PC-9 (cell line): ENCODE measurements at regions not wholly inside any gene's neighbourhood (a gene's known extent, or its start where the extent isn't known, plus 50 kb on each side); places are given as distances from the start of the nearest gene placed in this dataset.
"Not testable (repeated sequence)": the region's sequence is repeated elsewhere in the genome, so short reads cannot be mapped to it uniquely, and the experiment has no call there.

Experiments
- EZH2 ChIP-seq: fragments of 200-600 bp; sonication (generic); IDR thresholded peaks from 2 replicates; pipeline ENCODE4 v1.8.0; 2017; ENCODE audit warnings: antibody characterized with exemption, low read depth
- TF ChIP-seq, protein P1 (sequence below): fragments of 200-600 bp; sonication (generic); conservative IDR thresholded peaks from 2 replicates; pipeline ENCODE4 v1.6.1; 2017; ENCODE audit warnings: mixed run types, antibody characterized with exemption, mild to moderate bottlenecking, moderate library complexity

- TF ChIP-seq, protein P1, sequence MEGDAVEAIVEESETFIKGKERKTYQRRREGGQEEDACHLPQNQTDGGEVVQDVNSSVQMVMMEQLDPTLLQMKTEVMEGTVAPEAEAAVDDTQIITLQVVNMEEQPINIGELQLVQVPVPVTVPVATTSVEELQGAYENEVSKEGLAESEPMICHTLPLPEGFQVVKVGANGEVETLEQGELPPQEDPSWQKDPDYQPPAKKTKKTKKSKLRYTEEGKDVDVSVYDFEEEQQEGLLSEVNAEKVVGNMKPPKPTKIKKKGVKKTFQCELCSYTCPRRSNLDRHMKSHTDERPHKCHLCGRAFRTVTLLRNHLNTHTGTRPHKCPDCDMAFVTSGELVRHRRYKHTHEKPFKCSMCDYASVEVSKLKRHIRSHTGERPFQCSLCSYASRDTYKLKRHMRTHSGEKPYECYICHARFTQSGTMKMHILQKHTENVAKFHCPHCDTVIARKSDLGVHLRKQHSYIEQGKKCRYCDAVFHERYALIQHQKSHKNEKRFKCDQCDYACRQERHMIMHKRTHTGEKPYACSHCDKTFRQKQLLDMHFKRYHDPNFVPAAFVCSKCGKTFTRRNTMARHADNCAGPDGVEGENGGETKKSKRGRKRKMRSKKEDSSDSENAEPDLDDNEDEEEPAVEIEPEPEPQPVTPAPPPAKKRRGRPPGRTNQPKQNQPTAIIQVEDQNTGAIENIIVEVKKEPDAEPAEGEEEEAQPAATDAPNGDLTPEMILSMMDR = not testable (repeated sequence)
- TF ChIP-seq EZH2 = not testable (repeated sequence)
Observed at GRCh38 chr5:94097384-94097783, 356.0 kb upstream of the POU5F2 start.
